ENCODE measurements at regions not wholly inside any gene's neighbourhood (a gene's known extent, or its start where the extent isn't known, plus 50 kb on each side); places are given as distances from the start of the nearest gene placed in this dataset.

DNA sequence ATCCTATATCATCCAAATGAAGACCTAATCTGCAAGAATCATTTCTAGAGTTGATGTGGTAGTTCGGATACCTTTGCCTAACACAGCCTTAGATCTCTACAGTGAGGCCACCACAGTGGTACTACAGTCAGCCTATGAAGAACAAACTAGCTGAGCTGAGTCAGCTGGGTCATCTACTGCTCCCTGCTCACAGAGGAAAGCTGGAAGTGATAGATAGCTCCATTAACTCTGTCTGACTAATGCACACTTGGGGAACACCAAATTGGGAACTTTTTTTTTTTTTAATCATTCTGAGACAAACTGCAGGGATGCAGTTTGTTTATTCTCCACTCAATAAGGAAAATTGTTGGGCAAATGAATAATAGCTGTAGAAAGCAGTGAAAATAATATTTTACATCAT is 1160.6 kb downstream of the PCDH9 start:
- H3K9me3 ChIP-seq: no peaks in the 10 kb centered on the region
- no peak for DNase-seq (ENCODE audit: low spot score)
- TF ChIP-seq, protein P1, sequence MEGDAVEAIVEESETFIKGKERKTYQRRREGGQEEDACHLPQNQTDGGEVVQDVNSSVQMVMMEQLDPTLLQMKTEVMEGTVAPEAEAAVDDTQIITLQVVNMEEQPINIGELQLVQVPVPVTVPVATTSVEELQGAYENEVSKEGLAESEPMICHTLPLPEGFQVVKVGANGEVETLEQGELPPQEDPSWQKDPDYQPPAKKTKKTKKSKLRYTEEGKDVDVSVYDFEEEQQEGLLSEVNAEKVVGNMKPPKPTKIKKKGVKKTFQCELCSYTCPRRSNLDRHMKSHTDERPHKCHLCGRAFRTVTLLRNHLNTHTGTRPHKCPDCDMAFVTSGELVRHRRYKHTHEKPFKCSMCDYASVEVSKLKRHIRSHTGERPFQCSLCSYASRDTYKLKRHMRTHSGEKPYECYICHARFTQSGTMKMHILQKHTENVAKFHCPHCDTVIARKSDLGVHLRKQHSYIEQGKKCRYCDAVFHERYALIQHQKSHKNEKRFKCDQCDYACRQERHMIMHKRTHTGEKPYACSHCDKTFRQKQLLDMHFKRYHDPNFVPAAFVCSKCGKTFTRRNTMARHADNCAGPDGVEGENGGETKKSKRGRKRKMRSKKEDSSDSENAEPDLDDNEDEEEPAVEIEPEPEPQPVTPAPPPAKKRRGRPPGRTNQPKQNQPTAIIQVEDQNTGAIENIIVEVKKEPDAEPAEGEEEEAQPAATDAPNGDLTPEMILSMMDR (IDR thresholded peaks at IDR 0.05): no peak
- no peak overlapping the region for H3K27ac ChIP-seq
- H3K36me3 ChIP-seq: no peaks in the 10 kb centered on the region
- no peak overlapping the region for H3K4me3 ChIP-seq
- H3K27me3 ChIP-seq: no peaks in the 10 kb centered on the region
- no peaks in the 10 kb centered on the region for H3K4me1 ChIP-seq

- no peaks in the 10 kb centered on the region for H3K36me3 ChIP-seq
- no peak for DNase-seq (ENCODE audit: low spot score)
- no peaks in the 10 kb centered on the region for H3K9me3 ChIP-seq
- H3K4me1 ChIP-seq: no peaks in the 10 kb centered on the region
- H3K4me3 ChIP-seq: no peak overlapping the region
- no peaks in the 10 kb centered on the region for H3K27me3 ChIP-seq
- TF ChIP-seq, protein P1 (IDR thresholded peaks at IDR 0.05): no peak
- H3K27ac ChIP-seq: no peak overlapping the region
These were observed 1161.5 kb downstream of the PCDH9 start for GRCh38 chr13:66068683-66069082.

GRCh38 chr13:66048888-66049287 is 1181.2 kb downstream of the PCDH9 start:
- H3K36me3 ChIP-seq: no peaks in the 10 kb centered on the region
- H3K27me3 ChIP-seq: no peaks in the 10 kb centered on the region
- no peak for DNase-seq (ENCODE audit: low spot score)
- H3K4me3 ChIP-seq: no peak overlapping the region
- no peaks in the 10 kb centered on the region for H3K4me1 ChIP-seq
- no peaks in the 10 kb centered on the region for H3K9me3 ChIP-seq
- no peak overlapping the region for H3K27ac ChIP-seq
- TF ChIP-seq, protein P1 (IDR thresholded peaks at IDR 0.05): no peak

- DNase-seq (ENCODE audit: low spot score): no peak
- Histone ChIP-seq H3K9me3 (no peaks in the 10 kb centered on the region), H3K27ac (no peak overlapping the region), H3K36me3 (no peaks in the 10 kb centered on the region), H3K27me3 (no peaks in the 10 kb centered on the region), H3K4me1 (no peaks in the 10 kb centered on the region), H3K4me3 (no peak overlapping the region)
- TF ChIP-seq, protein P1 (IDR thresholded peaks at IDR 0.05): no peak
These were observed 1189.6 kb downstream of the PCDH9 start for GRCh38 chr13:66040506-66040905.

- H3K4me1 ChIP-seq: no peaks in the 10 kb centered on the region
- no peak for DNase-seq (ENCODE audit: low spot score)
- no peak overlapping the region for H3K27ac ChIP-seq
- H3K4me3 ChIP-seq: no peak overlapping the region
- H3K36me3 ChIP-seq: no peaks in the 10 kb centered on the region
- H3K9me3 ChIP-seq: no peaks in the 10 kb centered on the region
- TF ChIP-seq, protein P1 (IDR thresholded peaks at IDR 0.05): no peak
- no peaks in the 10 kb centered on the region for H3K27me3 ChIP-seq
These were observed 1193.0 kb downstream of the PCDH9 start for GRCh38 chr13:66037096-66037495.

- no peaks in the 10 kb centered on the region for H3K9me3 ChIP-seq
- no peaks in the 10 kb centered on the region for H3K36me3 ChIP-seq
These were observed 1193.5 kb downstream of the PCDH9 start for GRCh38 chr13:66036636-66037035.

More at GRCh38 chr13:66036636-66037035, 1193.5 kb downstream of the PCDH9 start:
- no peak for DNase-seq (ENCODE audit: low spot score)
- TF ChIP-seq, protein P1 (IDR thresholded peaks at IDR 0.05): no peak
- H3K27ac ChIP-seq: no peak overlapping the region
- no peak overlapping the region for H3K4me3 ChIP-seq
- no peaks in the 10 kb centered on the region for H3K4me1 ChIP-seq
- H3K27me3 ChIP-seq: no peaks in the 10 kb centered on the region
